ENCODE measurements at regions not wholly inside any gene's neighbourhood (a gene's known extent, or its start where the extent isn't known, plus 50 kb on each side); places are given as distances from the start of the nearest gene placed in this dataset.
A peak's percentile ranks its signal among the peaks of the same experiment; 100 is the strongest.

DNA sequence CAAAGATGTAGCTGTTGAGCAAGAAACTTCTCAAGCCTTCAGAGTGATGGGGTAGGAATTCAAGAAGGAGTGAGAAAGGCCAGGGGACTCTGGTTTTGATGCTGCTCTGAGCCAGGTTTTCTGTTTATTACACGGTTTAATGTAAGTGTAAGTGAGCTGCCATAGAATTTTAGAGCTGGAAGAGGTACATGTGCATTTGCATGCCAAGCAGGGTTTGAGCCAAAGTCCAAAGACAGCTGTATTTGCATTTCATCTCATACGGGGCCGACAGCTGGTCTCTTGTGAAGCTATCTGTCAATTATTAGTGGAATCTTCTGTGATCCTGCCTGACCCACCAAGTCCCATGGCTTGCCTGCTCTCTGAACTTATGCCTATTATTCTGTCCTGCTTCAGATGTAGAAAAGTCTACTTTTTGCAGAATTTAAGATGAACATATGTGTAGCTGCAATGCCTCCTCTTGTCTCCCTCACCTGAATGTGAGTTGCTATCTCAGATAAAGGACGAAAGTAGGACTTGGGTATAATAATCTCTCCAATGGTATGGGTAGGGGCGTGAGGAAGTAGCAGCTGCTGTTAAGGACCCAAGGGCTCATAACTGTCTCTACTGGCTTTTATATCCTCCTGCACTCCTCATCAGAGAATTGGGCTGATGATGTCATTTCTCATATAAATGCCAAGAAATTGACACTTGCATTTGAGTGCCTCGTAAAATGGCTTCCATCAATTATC is 160.0 kb downstream of the SQOR start:
- BruUV-seq (replicated peaks), result no TSS peak
- no peaks in the 10 kb centered on the region for H3K27me3 ChIP-seq (ENCODE audit: control insufficient read depth, insufficient read depth, low read length)
- intact Hi-C loops (cut with micrococcal nuclease; ENCODE audit: unreplicated experiment), result no loop called here
- DNase-seq (ENCODE audit: low read depth, low spot score) (no peak), ATAC-seq (no peak)
- in situ Hi-C loops (cut with HindIII; ENCODE audit: low pct_unique_long_range_greater_than_20kb, low sequenced_read_pairs), result no loop called here
- POLR2A ChIA-PET, result no interaction called here
- no peak overlapping the region for H3K27ac ChIP-seq (ENCODE audit: low read length)
- CTCF ChIA-PET, result interaction anchor here (1.2 kb wide), 1 partner anchor 89 kb away, joined by 3 read pairs; no protein-coding TSS in a partner anchor
- H3K36me3 ChIP-seq (ENCODE audit: control insufficient read depth, insufficient read depth, low read length), result no peaks in the 10 kb centered on the region
- no peak for TF ChIP-seq CTCF (IDR thresholded peaks at IDR 0.05)
- no peak for TF ChIP-seq TCF7L2 (IDR thresholded peaks at IDR 0.05; ENCODE audit: low read depth, low read length)
- TF ChIP-seq SIN3A (IDR thresholded peaks at IDR 0.05; ENCODE audit: borderline replicate concordance, insufficient read depth, low read depth, low read length), result no peak
- TF ChIP-seq, protein P1, sequence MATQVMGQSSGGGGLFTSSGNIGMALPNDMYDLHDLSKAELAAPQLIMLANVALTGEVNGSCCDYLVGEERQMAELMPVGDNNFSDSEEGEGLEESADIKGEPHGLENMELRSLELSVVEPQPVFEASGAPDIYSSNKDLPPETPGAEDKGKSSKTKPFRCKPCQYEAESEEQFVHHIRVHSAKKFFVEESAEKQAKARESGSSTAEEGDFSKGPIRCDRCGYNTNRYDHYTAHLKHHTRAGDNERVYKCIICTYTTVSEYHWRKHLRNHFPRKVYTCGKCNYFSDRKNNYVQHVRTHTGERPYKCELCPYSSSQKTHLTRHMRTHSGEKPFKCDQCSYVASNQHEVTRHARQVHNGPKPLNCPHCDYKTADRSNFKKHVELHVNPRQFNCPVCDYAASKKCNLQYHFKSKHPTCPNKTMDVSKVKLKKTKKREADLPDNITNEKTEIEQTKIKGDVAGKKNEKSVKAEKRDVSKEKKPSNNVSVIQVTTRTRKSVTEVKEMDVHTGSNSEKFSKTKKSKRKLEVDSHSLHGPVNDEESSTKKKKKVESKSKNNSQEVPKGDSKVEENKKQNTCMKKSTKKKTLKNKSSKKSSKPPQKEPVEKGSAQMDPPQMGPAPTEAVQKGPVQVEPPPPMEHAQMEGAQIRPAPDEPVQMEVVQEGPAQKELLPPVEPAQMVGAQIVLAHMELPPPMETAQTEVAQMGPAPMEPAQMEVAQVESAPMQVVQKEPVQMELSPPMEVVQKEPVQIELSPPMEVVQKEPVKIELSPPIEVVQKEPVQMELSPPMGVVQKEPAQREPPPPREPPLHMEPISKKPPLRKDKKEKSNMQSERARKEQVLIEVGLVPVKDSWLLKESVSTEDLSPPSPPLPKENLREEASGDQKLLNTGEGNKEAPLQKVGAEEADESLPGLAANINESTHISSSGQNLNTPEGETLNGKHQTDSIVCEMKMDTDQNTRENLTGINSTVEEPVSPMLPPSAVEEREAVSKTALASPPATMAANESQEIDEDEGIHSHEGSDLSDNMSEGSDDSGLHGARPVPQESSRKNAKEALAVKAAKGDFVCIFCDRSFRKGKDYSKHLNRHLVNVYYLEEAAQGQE (IDR thresholded peaks at IDR 0.05; ENCODE audit: insufficient read depth in 1 of 2, low read depth in 2 of 2, low read length in 1 of 2), result no peak
- no peak for TF ChIP-seq POLR2AphosphoS5 (IDR thresholded peaks at IDR 0.05; ENCODE audit: low read depth, low read length)
- H3K4me1 ChIP-seq (ENCODE audit: control insufficient read depth, insufficient read depth, low read length), result no peaks in the 10 kb centered on the region
- no peaks in the 10 kb centered on the region for H3K9me3 ChIP-seq (ENCODE audit: control insufficient read depth, insufficient read depth, low read depth, low read length)
- no peak overlapping the region for H3K4me3 ChIP-seq (ENCODE audit: low read depth in 2 of 2, low read length in 2 of 2)

GRCh38 chr15:45795440-45796069 is 160.7 kb downstream of the SQOR start:
- intact Hi-C loops (cut with micrococcal nuclease; ENCODE audit: unreplicated experiment) (no loop called here), in situ Hi-C loops (cut with HindIII; ENCODE audit: low pct_unique_long_range_greater_than_20kb, low sequenced_read_pairs) (no loop called here)
- Histone ChIP-seq H3K4me1 (ENCODE audit: control insufficient read depth, insufficient read depth, low read length) (no peaks in the 10 kb centered on the region), H3K9me3 (ENCODE audit: control insufficient read depth, insufficient read depth, low read depth, low read length) (no peaks in the 10 kb centered on the region), H3K36me3 (ENCODE audit: control insufficient read depth, insufficient read depth, low read length) (no peaks in the 10 kb centered on the region), H3K4me3 (ENCODE audit: low read depth in 2 of 2, low read length in 2 of 2) (no peak overlapping the region), H3K27me3 (ENCODE audit: control insufficient read depth, insufficient read depth, low read length) (no peaks in the 10 kb centered on the region), H3K27ac (ENCODE audit: low read length) (no peak overlapping the region)
- ATAC-seq (peak; percentile 88), DNase-seq (ENCODE audit: low read depth, low spot score) (peak; percentile 36)
- BruUV-seq (replicated peaks), result no TSS peak
- CTCF ChIA-PET, result interaction anchor here (0.7 to 1.2 kb wide), 2 partner anchors 63 to 90 kb away, joined by 3 read pairs; no protein-coding TSS in a partner anchor
- TF ChIP-seq CTCF (IDR thresholded peaks at IDR 0.05) (peak; percentile 81), TCF7L2 (IDR thresholded peaks at IDR 0.05; ENCODE audit: low read depth, low read length) (no peak), SIN3A (IDR thresholded peaks at IDR 0.05; ENCODE audit: borderline replicate concordance, insufficient read depth, low read depth, low read length) (no peak), POLR2AphosphoS5 (IDR thresholded peaks at IDR 0.05; ENCODE audit: low read depth, low read length) (no peak)
- TF ChIP-seq, protein P1 (IDR thresholded peaks at IDR 0.05; ENCODE audit: insufficient read depth in 1 of 2, low read depth in 2 of 2, low read length in 1 of 2), result no peak
- POLR2A ChIA-PET, result no interaction called here
